GM11168 (cell line): ENCODE measurements at regions not wholly inside any gene's neighbourhood (a gene's known extent, or its start where the extent isn't known, plus 50 kb on each side); places are given as distances from the start of the nearest gene placed in this dataset.

Source experiments
- in situ Hi-C: fragments of 300-500 bp; cut with MboI; formaldehyde crosslinking; loops from one replicate; pipeline ENCODE4 v1.12.0; 2022; ENCODE audit warnings: low sequenced_read_pairs; ENCODE audit not compliant: unreplicated experiment

- in situ Hi-C loops, result no loop called here
Measured at GRCh38 chr13:70473907-70474306, 365.7 kb upstream of the KLHL1 start.

GRCh38 chr13:70469077-70469476, 360.8 kb upstream of the KLHL1 start:
- in situ Hi-C loops, result no loop called here

- in situ Hi-C loops, result no loop called here
Measured at GRCh38 chr13:70457474-70457873, 349.2 kb upstream of the KLHL1 start.

- in situ Hi-C loops, result no loop called here
Measured at GRCh38 chr13:70448820-70449219, 340.6 kb upstream of the KLHL1 start.

GRCh38 chr13:70432276-70432805, 324.1 kb upstream of the KLHL1 start:
- in situ Hi-C loops, result no loop called here

GRCh38 chr13:70430256-70430655, 322.0 kb upstream of the KLHL1 start:
- in situ Hi-C loops, result no loop called here

GRCh38 chr13:70424928-70425327, 316.7 kb upstream of the KLHL1 start:
- in situ Hi-C loops, result no loop called here

- in situ Hi-C loops, result no loop called here
Measured at GRCh38 chr13:70424428-70424827, 316.2 kb upstream of the KLHL1 start.

- in situ Hi-C loops, result no loop called here
Measured at GRCh38 chr13:70415136-70415535, 306.9 kb upstream of the KLHL1 start.

- in situ Hi-C loops, result no loop called here
Measured at GRCh38 chr13:70408865-70409264, 300.6 kb upstream of the KLHL1 start.

GRCh38 chr13:70407486-70407885, 299.2 kb upstream of the KLHL1 start:
- in situ Hi-C loops, result no loop called here

- in situ Hi-C loops, result no loop called here
Measured at GRCh38 chr13:70405266-70405665, 297.0 kb upstream of the KLHL1 start.

- in situ Hi-C loops, result no loop called here
Measured at GRCh38 chr13:70394031-70394548, 285.8 kb upstream of the KLHL1 start.

GRCh38 chr13:70391678-70392077, 283.4 kb upstream of the KLHL1 start:
- in situ Hi-C loops, result no loop called here

- in situ Hi-C loops, result no loop called here
Measured at GRCh38 chr13:70390968-70391367, 282.7 kb upstream of the KLHL1 start.

- in situ Hi-C loops, result no loop called here
Measured at GRCh38 chr13:70390064-70390463, 281.8 kb upstream of the KLHL1 start.

GRCh38 chr13:70388935-70389334, 280.7 kb upstream of the KLHL1 start:
- in situ Hi-C loops, result no loop called here

- in situ Hi-C loops, result no loop called here
Measured at GRCh38 chr13:70386919-70387318, 278.7 kb upstream of the KLHL1 start.

GRCh38 chr13:70385852-70386251, 277.6 kb upstream of the KLHL1 start:
- in situ Hi-C loops, result no loop called here

- in situ Hi-C loops, result no loop called here
Measured at GRCh38 chr13:70384156-70384555, 275.9 kb upstream of the KLHL1 start.

- in situ Hi-C loops, result no loop called here
Measured at GRCh38 chr13:70380809-70381208, 272.6 kb upstream of the KLHL1 start.

GRCh38 chr13:70375718-70376117, 267.5 kb upstream of the KLHL1 start:
- in situ Hi-C loops, result no loop called here

GRCh38 chr13:70370924-70371323, 262.7 kb upstream of the KLHL1 start:
- in situ Hi-C loops, result no loop called here
